A673 (cell line): ENCODE measurements at regions not wholly inside any gene's neighbourhood (a gene's known extent, or its start where the extent isn't known, plus 50 kb on each side); places are given as distances from the start of the nearest gene placed in this dataset.

Source experiments
- CTCF ChIP-seq: fragments of 300-800, 200-600 bp; sonication (generic); conservative IDR thresholded peaks from 2 replicates; pipeline ENCODE4 v1.5.1; 2017; ENCODE audit warnings: low read depth, mild to moderate bottlenecking, antibody characterized with exemption, low read length, moderate library complexity, mixed read lengths
- EZH2 ChIP-seq: fragments of 200-600 bp; sonication (generic); IDR thresholded peaks from 2 replicates; pipeline ENCODE4 v1.6.1; 2017; ENCODE audit warnings: borderline replicate concordance, low read depth, mild to moderate bottlenecking, mixed read lengths, antibody characterized with exemption, low read length; ENCODE audit not compliant: poor library complexity, severe bottlenecking

GRCh38 chr1:69110851-69111250 lies 456.9 kb upstream of the LRRC7 start:
- TF ChIP-seq CTCF (no peak), EZH2 (no peak)
